HG03159 (cell line): ENCODE measurements at regions not wholly inside any gene's neighbourhood (a gene's known extent, or its start where the extent isn't known, plus 50 kb on each side); places are given as distances from the start of the nearest gene placed in this dataset.
A peak's percentile ranks its signal among the peaks of the same experiment; 100 is the strongest.

Experiments used
- ATAC-seq: cut with Tn5 transposase; IDR thresholded peaks from one replicate; pipeline ENCODE4 v1.9.1; 2021; ENCODE audit warnings: mild to moderate bottlenecking, moderate library complexity; ENCODE audit not compliant: unreplicated experiment

DNA sequence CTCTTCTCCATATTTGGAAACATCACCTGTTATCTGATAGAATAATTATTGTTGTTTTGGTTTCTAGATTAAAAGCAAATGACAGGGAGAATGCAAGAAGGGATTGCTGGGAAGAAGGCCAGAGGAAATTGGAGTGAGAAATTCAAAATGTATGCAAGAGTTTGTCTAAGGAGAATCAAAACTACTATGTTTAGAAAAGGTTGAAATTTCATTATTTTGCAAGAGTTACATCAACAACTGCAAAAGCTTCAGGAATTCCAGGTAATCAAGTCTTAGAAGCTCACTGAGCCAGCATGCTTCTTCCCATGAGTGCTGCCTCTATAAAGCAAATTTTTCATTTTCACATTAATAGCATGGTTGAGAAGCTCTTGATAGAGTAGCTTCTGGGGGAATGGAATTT lies 177.2 kb upstream of the GBE1 start:
- ATAC-seq: no peak

DNA sequence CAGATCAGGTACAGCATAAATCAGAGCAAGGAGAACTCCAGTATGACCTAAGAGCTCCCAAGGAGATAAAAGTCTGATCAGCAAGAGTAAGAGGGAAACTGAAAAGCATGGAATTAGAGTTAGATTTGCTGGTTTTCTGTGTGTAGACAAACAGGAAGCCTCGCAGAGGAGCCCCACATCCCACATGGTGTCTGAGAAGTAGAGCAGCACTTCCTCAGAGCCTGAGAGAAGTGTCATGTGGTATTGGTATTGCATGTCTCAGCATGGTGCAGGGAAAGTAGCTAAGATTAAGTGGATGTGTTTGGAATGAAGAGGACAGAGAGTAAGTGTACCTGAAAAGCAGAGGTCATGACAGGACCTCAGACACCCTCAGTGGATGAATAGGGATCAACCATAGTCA lies 175.4 kb upstream of the GBE1 start:
- no peak for ATAC-seq

DNA sequence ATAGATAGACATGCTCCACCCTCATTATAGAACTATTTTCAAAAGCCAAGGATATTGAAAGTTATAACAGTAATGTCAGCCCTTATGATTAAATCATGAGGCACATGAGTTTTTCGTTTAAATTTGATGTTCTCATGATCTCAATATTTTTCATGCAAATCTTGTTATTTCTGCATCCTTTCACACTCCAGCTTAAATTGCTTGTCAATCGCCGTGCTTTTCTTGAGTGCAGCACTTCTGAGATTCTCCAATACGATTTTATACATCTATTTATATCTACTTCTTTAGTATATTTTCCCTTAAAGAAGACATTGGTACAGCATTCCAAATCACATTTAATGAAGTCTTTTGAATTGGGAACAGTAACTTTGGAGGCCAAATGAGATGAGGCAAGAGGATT lies 171.2 kb upstream of the GBE1 start:
- ATAC-seq: no peak

DNA sequence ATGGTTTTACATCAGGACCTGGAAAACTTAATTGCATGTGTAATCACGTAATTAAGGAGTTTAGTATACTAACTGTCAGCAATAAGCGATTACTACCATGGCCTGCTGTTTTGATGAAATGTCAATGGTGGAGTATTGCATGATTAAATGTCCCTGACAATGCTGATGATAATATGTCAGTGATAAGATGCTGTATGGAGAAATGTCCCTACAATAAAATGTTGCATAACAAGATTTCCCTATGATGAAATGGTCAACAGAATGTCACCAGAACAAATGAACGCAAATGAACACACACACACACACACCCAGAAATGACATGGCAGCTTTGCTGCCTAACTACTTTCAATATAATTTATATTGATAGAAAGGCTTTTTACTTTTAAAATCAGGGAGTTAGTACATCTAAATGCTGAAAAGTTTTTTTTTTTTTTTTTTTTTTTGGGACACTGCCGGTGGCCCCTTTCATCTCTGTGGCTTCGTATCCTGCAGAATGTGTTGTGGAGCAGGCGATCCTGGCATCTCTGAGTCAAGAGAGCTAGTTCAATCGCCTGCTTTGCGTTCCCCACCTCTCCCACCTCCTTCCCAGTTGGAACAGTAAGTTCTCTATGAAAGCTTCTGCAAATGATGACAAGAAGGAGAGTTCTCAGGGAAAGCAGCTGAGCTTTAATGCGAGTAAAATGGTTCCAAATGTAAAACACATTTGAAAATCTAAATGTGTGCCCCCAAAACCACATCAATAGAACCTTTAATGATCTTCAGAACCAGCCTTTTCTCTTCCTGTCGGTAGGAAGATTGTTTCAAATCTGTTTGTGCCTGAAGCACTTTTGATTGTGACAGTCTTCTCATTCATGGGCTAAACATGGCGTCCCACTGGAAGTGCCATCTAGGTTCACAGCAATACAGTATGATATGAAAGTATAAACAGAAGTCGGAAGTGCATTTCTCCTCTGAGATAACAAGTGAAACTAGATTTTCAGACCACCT lies 170.1 kb upstream of the GBE1 start:
- ATAC-seq: no peak

DNA sequence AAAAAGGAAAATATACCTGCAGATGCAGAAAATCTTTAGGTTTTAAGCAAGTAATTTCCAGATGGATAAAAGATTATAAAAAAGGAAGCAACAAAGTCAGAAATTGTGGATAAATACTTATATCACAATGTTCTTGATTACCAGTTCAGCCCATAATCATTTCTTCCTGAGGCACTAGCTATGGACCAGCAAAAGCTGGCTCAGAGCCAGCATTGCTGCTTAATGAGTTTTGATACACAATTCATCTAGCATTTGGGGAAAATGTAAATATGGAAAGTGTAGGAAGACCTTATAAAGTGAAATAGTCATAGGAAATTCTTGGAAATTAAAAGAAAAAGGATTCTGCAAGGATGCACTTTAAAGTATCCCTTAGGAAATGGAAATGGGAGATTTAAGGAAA lies 168.3 kb upstream of the GBE1 start:
- ATAC-seq: no peak

DNA sequence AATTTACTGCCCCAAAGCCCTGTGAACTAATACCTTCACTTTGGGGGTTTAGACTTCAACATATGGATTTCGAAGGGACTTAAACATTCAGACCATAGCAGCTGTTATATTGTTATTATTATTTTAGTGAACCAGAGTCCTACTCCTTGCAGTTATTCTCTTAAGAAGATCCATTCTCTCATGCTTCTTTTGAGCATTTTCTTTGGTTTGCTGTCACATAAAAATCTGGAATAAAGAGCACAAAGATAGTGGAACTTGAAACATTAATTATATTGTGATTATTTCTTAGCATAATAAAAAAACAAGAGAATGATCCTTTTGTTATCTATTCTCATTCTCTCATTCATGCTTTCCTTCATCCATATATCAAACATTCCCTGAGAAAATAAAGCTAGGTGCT lies 166.4 kb upstream of the GBE1 start:
- ATAC-seq: no peak

DNA sequence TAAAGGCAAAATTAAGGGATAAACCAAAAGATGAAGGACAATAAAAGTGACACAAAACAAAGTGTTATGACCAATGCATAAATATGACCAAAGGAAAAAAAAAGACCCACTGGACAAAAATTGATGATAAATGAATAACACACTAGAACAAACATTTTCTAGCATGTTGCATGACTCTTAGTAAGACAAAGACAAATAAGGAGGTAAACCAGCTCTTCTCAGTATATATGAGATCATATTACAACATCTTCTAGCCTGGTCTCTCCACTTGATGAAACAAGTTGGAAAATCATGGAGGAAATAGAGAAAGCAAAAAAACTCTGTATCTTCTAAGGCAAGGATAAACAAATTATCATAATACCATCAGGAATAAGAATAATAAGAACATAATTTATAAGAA lies 163.9 kb upstream of the GBE1 start:
- ATAC-seq: no peak

DNA sequence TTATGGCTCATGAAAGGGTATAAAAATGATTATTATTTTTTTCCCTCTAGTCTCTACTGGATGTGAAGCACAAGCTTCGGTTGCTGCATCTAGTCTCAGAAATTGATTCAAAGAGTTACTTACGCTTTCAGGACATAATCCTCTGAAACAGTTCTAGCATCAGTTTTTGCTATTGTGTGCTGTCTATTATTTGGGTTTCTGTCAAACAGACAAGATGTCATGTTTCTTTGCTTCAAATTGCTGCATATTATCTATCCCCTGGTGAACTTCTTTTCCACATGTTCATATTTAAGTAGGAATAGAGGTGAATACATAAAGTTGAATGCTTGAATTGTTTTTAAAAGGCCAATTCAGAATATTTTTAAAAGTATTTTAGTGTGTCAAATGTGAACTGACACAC lies 161.6 kb upstream of the GBE1 start:
- ATAC-seq: no peak

DNA sequence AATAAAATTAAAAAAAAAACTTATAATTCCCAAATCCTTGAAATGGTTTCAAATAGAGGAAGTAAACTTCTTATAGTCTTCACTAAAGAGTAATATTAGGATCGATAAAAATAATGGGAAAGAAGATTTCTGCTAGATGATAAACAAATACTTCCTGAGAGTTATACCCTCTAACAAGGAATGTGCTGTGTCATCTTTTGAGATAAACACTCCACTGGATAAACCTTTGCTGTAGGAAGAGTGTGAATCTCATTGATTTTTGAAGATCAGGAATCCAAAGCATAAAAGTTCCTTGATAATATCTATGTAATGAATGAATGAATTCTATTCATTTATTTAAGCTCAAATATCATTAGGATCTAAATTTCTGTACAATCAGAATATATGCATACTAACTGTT lies 161.0 kb upstream of the GBE1 start:
- ATAC-seq: no peak

DNA sequence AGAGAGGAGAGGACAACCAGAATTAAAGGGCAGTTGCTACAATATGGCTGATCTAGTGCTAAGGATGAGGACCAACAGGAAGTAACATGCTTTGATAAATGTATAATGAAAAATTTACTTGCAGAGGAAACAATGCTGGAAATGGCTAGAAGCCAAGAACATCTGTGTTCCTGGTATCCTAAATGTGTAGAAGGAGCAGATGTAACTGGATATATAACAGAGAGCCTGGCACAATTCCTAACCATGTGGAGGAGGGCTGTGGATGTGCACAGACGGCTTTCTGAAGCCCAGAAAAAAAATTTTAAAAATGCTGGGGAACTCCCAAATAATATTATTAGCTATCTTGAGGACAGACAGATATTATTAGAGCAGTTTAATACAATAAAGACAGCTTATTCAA lies 159.4 kb upstream of the GBE1 start:
- no peak for ATAC-seq

DNA sequence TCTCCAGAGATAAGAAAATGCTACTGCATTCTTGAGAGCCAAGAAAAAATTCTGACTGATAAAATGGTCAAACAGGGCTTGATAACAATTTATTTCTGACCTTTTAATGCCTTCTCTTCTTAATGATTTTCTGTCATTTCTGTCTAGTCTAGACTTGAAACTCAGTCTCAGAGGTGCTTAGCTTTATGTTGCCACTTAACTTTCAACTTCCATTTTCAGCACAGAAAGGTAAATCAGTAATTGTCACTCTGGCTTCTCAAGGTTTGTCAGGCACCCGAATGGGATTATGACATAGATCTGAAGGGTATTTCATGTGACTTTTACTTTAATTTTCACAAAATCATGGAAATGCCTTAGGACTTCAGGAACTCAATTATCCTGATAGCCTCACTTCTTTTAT lies 155.4 kb upstream of the GBE1 start:
- no peak for ATAC-seq

DNA sequence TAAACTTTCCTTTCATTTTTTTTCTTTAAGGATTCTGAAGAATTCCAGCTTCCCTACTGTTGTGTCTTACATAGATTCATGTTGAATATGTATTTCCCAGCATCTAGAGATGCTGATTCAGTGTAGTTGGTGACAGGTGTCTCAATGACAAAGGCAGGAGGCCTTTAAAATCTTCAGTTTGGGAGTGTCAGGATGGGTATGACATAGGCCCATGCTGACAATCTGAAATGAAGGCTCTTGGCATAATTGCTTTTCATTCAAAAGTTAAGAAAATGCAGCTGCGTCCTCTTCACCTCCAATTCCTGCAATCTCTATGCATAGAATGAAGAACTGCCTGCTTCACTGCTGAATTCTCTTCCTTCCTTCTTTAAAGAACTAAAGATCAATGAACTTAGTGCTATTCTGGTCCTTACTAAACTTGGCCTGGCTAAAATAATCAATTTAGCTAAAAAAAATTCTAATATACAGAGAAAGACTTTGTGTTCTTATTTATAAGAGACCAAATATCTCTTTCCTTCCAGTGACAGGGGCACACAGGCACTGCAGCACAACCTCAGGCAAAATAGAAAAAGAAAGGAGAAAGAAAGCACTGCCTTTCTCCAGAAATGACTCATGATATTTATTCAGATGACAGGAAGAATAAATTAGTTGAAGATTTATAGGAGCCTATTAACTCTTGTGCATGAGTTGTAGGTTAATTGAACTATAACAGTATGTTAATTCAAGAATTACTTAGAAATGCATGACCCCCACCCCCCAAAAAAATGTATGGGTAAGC lies 152.6 kb upstream of the GBE1 start:
- ATAC-seq: no peak

DNA sequence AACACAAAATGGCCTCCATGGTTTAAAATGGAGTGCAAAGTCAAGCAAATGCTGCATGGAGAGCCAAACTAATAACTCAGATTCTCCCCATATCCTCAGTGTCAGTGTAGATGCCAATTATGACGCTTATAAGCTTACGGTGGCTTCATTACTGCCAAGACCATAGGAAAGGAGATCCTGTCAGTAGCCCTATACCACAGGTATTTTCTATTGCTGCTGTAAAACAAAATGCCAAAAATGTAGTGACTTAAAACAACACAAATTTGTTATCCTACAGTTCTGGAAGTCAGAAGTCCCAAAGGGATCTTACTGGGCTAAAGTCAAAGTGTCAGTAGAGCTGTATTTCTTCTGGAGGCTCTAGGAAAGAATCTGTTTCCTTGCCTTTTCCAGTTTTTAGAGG lies 149.8 kb upstream of the GBE1 start:
- ATAC-seq: no peak

DNA sequence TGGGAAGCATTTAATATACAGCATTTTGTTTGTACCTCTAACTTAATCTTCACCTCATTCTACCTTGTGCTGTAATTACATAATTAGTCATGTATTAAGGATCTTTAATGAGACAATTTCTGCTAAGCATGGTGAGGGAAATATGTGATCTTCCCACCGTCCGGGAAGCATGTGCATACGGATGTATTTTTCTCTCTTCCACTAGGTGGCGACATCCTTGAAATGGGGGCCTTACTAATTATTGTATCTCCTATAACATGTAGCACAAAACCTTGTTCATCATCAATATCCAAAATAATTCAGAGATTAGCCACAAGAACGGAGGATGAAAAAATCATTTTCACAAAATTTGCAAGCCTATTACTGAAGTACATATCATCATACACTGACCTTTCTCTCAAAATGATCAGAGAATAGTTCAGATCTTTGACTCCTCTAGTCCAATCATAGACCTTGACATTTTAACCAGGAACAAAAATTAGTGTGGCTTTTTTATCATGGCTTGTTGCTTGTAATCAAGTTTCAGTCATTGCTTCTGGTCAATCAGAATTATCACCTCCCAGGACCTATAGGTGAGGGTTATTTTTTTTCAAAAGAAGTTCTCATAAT lies 148.9 kb upstream of the GBE1 start:
- ATAC-seq: peak; percentile 79

DNA sequence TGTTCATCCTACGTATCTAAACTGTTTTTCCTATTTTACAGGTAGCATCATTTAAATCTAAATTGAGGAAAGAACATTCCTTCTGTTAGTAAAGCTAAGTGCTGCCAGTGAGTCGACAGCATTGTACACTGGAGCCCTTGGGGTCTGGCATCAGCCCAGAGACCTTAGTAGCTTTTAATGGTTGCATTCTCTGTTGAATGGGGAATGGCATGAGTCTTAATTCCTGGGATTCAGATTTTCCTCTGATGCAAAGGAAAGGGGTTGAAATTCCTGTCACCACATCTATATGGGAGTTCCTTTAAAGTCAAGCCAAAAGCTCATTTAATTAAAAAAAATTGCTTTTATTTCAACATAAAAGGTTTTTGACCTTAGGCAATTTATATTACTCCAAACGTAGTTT lies 148.4 kb upstream of the GBE1 start:
- ATAC-seq: no peak

DNA sequence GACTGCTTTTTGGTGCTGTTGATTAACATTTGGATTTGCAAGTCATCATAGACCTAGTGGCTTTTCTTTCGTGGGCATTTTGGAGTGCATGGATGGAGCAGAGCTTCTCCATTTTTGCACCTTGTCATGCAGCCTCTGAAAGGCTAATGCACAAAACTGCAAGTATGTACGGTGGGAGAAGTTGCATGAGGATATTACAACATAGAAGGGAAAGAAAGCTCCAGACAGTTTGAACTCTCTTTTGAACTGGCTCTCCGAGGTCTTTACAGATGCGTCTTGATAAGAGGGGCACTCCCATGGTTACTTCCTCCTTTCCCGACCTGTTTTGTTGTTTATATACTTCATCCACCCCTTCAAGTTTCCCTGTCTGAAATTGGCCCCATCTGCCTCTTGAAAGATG lies 147.1 kb upstream of the GBE1 start:
- no peak for ATAC-seq

DNA sequence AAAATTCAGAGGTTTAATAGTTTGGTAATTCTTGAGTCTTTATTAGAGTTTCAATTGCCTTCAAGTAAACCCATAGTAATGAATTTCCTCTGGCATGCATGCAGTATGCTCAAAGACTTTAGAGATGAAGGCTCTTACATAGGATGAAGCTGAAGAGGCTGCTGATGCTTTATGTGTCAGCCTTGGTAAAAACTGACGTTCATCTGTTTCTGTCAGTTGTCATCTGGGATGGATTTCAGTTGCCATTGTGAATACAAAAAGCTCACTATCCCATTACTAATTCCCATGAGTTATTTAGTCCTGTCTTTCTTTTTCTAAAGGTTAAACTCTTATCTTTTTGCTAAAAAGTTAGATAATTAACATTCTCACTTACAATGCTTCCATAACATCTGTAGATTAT lies 136.9 kb upstream of the GBE1 start:
- no peak for ATAC-seq

DNA sequence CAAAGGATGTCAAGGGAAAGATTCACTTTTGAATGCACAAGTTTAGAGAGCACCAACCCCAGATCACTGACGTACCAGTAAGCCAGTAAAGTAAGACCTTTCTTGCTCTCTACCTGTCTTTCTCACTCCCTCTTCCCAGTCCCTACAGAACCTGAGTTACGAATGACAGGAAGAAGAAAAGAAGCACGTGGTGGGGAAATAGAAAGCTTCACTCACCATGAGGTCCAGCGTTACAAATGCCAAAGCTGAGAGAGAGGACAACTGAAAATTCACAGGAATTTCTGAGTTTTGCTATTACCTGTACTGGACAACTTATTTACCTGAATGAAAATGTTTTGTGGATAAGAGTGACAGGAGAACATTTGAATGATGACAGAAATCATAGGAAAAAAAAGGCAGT lies 133.2 kb upstream of the GBE1 start:
- no peak for ATAC-seq

DNA sequence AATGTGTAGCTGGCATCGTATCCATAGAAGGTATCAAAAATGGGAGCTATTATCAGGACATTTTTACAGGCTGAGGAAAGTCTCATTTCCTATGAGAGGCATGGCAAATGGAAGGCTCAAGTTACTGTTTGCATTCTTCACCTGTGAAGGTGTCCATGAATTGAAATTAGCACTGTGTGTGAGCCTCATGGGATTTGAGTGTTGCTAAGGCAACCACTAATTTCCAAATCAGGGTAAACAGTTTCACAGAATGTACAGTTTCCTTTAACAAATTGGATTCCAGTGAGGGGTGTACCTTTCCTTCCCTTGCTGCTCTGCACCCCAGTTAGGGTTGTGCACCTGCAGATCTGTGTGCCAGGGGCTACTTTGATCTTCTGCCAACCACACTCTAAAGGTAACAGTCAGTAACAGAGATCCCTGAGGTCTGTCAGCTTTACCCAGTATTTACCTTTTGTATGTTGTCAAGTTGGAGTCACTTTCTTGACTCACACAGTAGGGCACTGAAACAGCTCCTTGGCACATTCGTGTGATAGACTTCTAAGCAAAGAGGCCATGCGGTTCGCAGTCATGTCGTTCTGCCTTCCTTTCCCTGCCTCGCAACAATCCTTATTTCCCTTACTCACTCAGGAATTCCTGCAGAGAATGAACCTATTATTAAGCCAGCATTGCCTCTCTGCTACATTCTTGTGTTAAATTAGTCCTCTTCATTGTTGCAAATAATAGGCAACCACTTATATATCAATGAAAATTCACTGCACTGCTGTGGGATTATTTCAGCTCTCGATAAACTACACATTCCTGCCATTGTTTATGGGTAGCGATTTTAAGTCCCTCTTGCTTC lies 129.8 kb upstream of the GBE1 start:
- ATAC-seq: no peak

DNA sequence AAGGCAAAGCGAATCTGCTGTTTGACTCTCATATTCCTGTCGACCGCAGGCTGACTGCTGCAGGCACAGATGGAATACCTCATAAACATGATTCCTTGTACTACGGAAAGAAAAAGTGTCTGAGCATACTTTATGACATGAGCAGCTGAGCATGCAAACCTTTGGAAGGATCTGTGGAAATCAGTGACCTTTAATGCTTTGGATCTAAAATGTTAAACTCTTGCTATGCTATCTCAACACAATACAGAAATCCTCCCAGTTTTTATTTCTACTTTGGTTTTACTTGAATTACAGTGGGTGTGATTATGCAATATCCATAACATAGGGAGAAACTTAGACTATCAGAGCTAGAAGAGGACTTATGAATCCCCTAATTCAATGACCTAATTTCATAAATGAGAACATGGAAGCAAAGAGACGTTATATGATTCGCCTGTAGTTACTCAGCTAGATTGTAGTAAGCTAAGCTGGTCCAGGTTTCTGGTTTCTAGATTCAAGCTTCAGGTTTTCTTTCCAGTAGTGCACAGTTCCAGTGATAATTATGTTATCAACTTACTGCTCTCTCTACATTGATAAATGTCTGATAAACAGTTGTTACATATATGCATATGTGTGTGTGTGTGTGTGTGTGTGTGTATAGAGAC lies 127.6 kb upstream of the GBE1 start:
- no peak for ATAC-seq
